HepG2 (cell line): ENCODE measurements at regions not wholly inside any gene's neighbourhood (a gene's known extent, or its start where the extent isn't known, plus 50 kb on each side); places are given as distances from the start of the nearest gene placed in this dataset.
A peak's percentile ranks its signal among the peaks of the same experiment; 100 is the strongest.

ENCODE experiments used
- DPF2 ChIP-seq: sonication (generic); formaldehyde crosslinking; IDR thresholded peaks from 2 replicates; pipeline ENCODE4 v1.4.0; 2020; ENCODE audit warnings: mild to moderate bottlenecking, low read depth, missing genetic modification reagents, borderline replicate concordance
- FUBP1 ChIP-seq: sonication (generic); formaldehyde crosslinking; IDR thresholded peaks from 2 replicates; pipeline ENCODE4 v1.5.1; 2020; ENCODE audit warnings: missing genetic modification reagents, mild to moderate bottlenecking, borderline replicate concordance
- GATAD1 ChIP-seq: IDR thresholded peaks from 2 replicates; pipeline ENCODE4 v1.6.1; 2016; ENCODE audit warnings: missing genetic modification reagents, missing compliant biosample characterization
- NCOA2 ChIP-seq: sonication (generic); formaldehyde crosslinking; IDR thresholded peaks from 2 replicates; pipeline ENCODE4 v1.8.0; 2022; ENCODE audit warnings: inconsistent platforms
- NFATC3 ChIP-seq: sonication (generic); formaldehyde crosslinking; IDR thresholded peaks from 2 replicates; pipeline ENCODE4 v1.5.1; 2020; ENCODE audit warnings: mild to moderate bottlenecking, missing genetic modification reagents
- POGZ ChIP-seq: sonication (generic); formaldehyde crosslinking; IDR thresholded peaks from 2 replicates; pipeline ENCODE4 v1.4.0; 2020; ENCODE audit warnings: mild to moderate bottlenecking, missing genetic modification reagents
- SIN3B ChIP-seq: fragments of 150-350 bp; IDR thresholded peaks from 2 replicates; pipeline ENCODE4 v1.6.1; 2014; ENCODE audit warnings: low read length
- SOX6 ChIP-seq, 2 experiments: fragments of 450-650 bp in 1 of 2; sonication (generic) in 1 of 2; formaldehyde crosslinking in 1 of 2; IDR thresholded peaks; 2 replicates each; pipeline versions ENCODE4 v1.4.0 to v1.6.1; 2017 to 2020; ENCODE audit warnings: antibody characterized with exemption in 1 of 2, mild to moderate bottlenecking in 1 of 2, missing genetic modification reagents in 1 of 2
- TBX3 ChIP-seq: fragments of 450-650 bp; IDR thresholded peaks from 2 replicates; pipeline ENCODE4 v1.6.1; 2017; ENCODE audit warnings: antibody characterized with exemption, mild to moderate bottlenecking, inconsistent platforms, borderline replicate concordance
- U2AF1 ChIP-seq: fragments of 200-400 bp; formaldehyde crosslinking; optimal IDR thresholded peaks from 2 replicates; pipeline ENCODE3; 2017; ENCODE audit warnings: mild to moderate bottlenecking, low read depth, low read length
- XRCC5 ChIP-seq: fragments of 200-400 bp; formaldehyde crosslinking; optimal IDR thresholded peaks from 2 replicates; pipeline ENCODE3; 2017; ENCODE audit warnings: mild to moderate bottlenecking, low read length
- ZBED4 ChIP-seq: sonication (generic); formaldehyde crosslinking; IDR thresholded peaks from 2 replicates; pipeline ENCODE4 v1.4.0; 2020; ENCODE audit warnings: missing genetic modification reagents, borderline replicate concordance
- ZNF446 ChIP-seq: sonication (generic); formaldehyde crosslinking; IDR thresholded peaks from 2 replicates; pipeline ENCODE4 v1.5.0; 2020; ENCODE audit warnings: mild to moderate bottlenecking, missing genetic modification reagents
- ZNF557 ChIP-seq: sonication (generic); formaldehyde crosslinking; IDR thresholded peaks from 2 replicates; pipeline ENCODE4 v1.4.0; 2020; ENCODE audit warnings: missing genetic modification reagents
- ZNF564 ChIP-seq: sonication (generic); formaldehyde crosslinking; IDR thresholded peaks from 2 replicates; pipeline ENCODE4 v1.8.1; 2023; ENCODE audit warnings: mild to moderate bottlenecking, missing genetic modification reagents
- ZNF75D ChIP-seq: sonication (generic); formaldehyde crosslinking; IDR thresholded peaks from 2 replicates; pipeline ENCODE4 v1.8.1; 2023; ENCODE audit warnings: missing genetic modification reagents, mild to moderate bottlenecking, borderline replicate concordance
- ZNF770 ChIP-seq: sonication (generic); formaldehyde crosslinking; IDR thresholded peaks from 2 replicates; pipeline ENCODE4 v1.5.0; 2020; ENCODE audit warnings: mild to moderate bottlenecking, missing genetic modification reagents
- ZNF816 ChIP-seq: sonication (generic); formaldehyde crosslinking; IDR thresholded peaks from 2 replicates; pipeline ENCODE4 v1.8.0; 2022; ENCODE audit warnings: missing genetic modification reagents, mild to moderate bottlenecking, borderline replicate concordance

GRCh38 chr1:82106672-82107071 lies 305.9 kb downstream of the ADGRL2 start (continued):
- TF ChIP-seq TBX3: no peak
- TF ChIP-seq SIN3B: no peak
- no peak for TF ChIP-seq XRCC5
- no peak for TF ChIP-seq ZBED4 (CRISPR knock-in tag)
- TF ChIP-seq U2AF1: no peak
- TF ChIP-seq FUBP1 (CRISPR knock-in tag): no peak
- TF ChIP-seq ZNF564: no peak
- TF ChIP-seq ZNF816 (CRISPR knock-in tag): no peak
- TF ChIP-seq NFATC3 (CRISPR knock-in tag): no peak
- 0 out of 2 replicates have a peak, but pooled peaks have one; percentile 23 for TF ChIP-seq NCOA2 (CRISPR knock-in tag)
- TF ChIP-seq ZNF75D: no peak
- TF ChIP-seq SOX6 (IDR thresholded peaks at IDR 0.05): no peak
- peak; percentile 17; the same call in 1 of the 2 replicates for TF ChIP-seq SOX6 (CRISPR knock-in tag; IDR thresholded peaks at IDR 0.05)
- TF ChIP-seq GATAD1 (CRISPR knock-in tag): no peak
- TF ChIP-seq DPF2: no peak
- no peak for TF ChIP-seq ZNF446
- no peak for TF ChIP-seq POGZ (CRISPR knock-in tag)
- no peak for TF ChIP-seq ZNF557 (CRISPR knock-in tag)
- no peak for TF ChIP-seq ZNF770 (CRISPR knock-in tag)
- TF ChIP-seq, all 625 proteins: peak for 9
